Stimulated activated CD4-positive, alpha-beta T cell treated with anti-CD3 and anti-CD28 coated beads, Interleukin-15, amount 100 ng/mL, for 48 hours (primary cell): ENCODE measurements at regions not wholly inside any gene's neighbourhood (a gene's known extent, or its start where the extent isn't known, plus 50 kb on each side); places are given as distances from the start of the nearest gene placed in this dataset.
"Not testable (repeated sequence)": the region's sequence is repeated elsewhere in the genome, so short reads cannot be mapped to it uniquely, and the experiment has no call there.

Experiments used
- DNase-seq, 2 donors: peaks; one replicate each; pipeline ENCODE4 v3.0.0-alpha.2; 2020; ENCODE audit warnings: low read depth in 2 of 2

- DNase-seq, result no peak
These were observed 129.2 kb downstream of the ATP6V1G3 start for GRCh38 chr1:198411240-198411639.

GRCh38 chr1:198408716-198409115, 131.8 kb downstream of the ATP6V1G3 start:
- no peak for DNase-seq

- not testable (repeated sequence) for DNase-seq
These were observed 135.8 kb downstream of the ATP6V1G3 start for GRCh38 chr1:198404632-198405031.

- DNase-seq, result no peak
These were observed 140.4 kb downstream of the ATP6V1G3 start for GRCh38 chr1:198400063-198400462.

GRCh38 chr1:198399452-198399851, 141.0 kb downstream of the ATP6V1G3 start:
- DNase-seq, result no peak

GRCh38 chr1:198397208-198397808, 143.2 kb downstream of the ATP6V1G3 start:
- DNase-seq, result no peak

- no peak for DNase-seq
These were observed 149.0 kb downstream of the ATP6V1G3 start for GRCh38 chr1:198391393-198392020.

GRCh38 chr1:198387587-198387986, 152.9 kb downstream of the ATP6V1G3 start:
- DNase-seq, result no peak

GRCh38 chr1:198380275-198380674, 160.2 kb downstream of the ATP6V1G3 start:
- no peak for DNase-seq

GRCh38 chr1:198377702-198378101, 162.8 kb downstream of the ATP6V1G3 start:
- DNase-seq, result no peak

GRCh38 chr1:198374288-198374687, 166.2 kb downstream of the ATP6V1G3 start:
- no peak for DNase-seq

- DNase-seq, result no peak
These were observed 167.1 kb downstream of the ATP6V1G3 start for GRCh38 chr1:198373376-198373775.
